ENCODE measurements at regions not wholly inside any gene's neighbourhood (a gene's known extent, or its start where the extent isn't known, plus 50 kb on each side); places are given as distances from the start of the nearest gene placed in this dataset.

DNA sequence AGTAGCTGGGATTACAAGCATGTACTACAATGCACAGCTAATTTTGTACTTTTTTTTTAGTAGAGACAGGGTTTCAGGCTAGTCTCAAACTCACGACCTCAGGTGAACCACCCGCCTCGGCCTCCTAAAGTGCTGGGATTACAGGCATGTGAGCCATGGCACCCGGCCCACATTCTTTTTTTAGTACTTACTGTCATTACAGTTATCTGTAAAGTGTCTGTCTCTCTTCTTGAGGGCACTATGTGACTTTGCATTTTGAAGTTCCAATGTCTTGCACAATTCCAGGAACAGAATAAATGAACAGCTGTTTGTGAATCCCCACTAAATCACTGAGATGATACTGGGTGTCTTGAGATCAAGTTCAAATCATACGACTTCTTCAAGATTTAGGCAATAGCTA is 1540.3 kb downstream of the CDH11 start:
- no peak overlapping the region for H3K4me3 ChIP-seq (replicated peaks; ENCODE audit: insufficient read depth, low read length)
- TF ChIP-seq POLR2AphosphoS5 (IDR thresholded peaks at IDR 0.05; ENCODE audit: low read depth) (no peak), CTCF (IDR thresholded peaks at IDR 0.05; ENCODE audit: insufficient read depth, low read length) (no peak), SPI1 (IDR thresholded peaks at IDR 0.05; ENCODE audit: borderline replicate concordance, low read depth) (no peak), REST (IDR thresholded peaks at IDR 0.05; ENCODE audit: insufficient replicate concordance, low read depth) (no peak), GABPA (IDR thresholded peaks at IDR 0.05; ENCODE audit: low read depth) (no peak)
- no peak for DNase-seq (ENCODE audit: low read depth in 1 of 2, low spot score in 1 of 2)
- no peaks in the 10 kb centered on the region for H3K27me3 ChIP-seq (ENCODE audit: insufficient read depth, poor library complexity, severe bottlenecking)
- H3K27ac ChIP-seq (replicated peaks): no peak overlapping the region

DNA sequence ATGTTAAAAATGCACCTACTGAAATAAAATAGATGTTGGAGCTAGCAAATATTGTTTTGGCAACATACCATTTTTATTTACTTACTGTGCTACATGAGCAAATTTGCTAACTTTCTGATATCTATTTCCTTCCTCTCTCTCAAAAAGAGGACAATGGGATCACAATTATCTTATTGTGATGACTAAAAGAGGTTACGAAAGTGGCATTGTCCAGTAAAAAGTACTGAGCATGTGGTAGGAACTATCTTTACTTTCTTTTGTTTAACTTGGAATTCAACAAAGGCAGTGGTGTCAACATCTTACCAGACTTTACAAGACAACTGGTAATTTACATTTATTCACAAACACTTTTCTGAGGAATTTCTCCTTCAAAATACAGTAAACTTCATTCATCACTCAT is 1542.6 kb upstream of the CDH8 start:
- Histone ChIP-seq H3K27ac (replicated peaks) (no peak overlapping the region), H3K27me3 (ENCODE audit: insufficient read depth, poor library complexity, severe bottlenecking) (no peaks in the 10 kb centered on the region), H3K4me3 (replicated peaks; ENCODE audit: insufficient read depth, low read length) (no peak overlapping the region)
- no peak for TF ChIP-seq SPI1 (IDR thresholded peaks at IDR 0.05; ENCODE audit: borderline replicate concordance, low read depth)
- TF ChIP-seq GABPA (IDR thresholded peaks at IDR 0.05; ENCODE audit: low read depth): no peak
- no peak for TF ChIP-seq POLR2AphosphoS5 (IDR thresholded peaks at IDR 0.05; ENCODE audit: low read depth)
- no peak for TF ChIP-seq REST (IDR thresholded peaks at IDR 0.05; ENCODE audit: insufficient replicate concordance, low read depth)
- no peak for TF ChIP-seq CTCF (IDR thresholded peaks at IDR 0.05; ENCODE audit: insufficient read depth, low read length)
- DNase-seq (ENCODE audit: low read depth in 1 of 2, low spot score in 1 of 2): no peak

GRCh38 chr16:63577891-63578290 is 1541.7 kb upstream of the CDH8 start:
- H3K27me3 ChIP-seq (ENCODE audit: insufficient read depth, poor library complexity, severe bottlenecking): no peaks in the 10 kb centered on the region
- DNase-seq (ENCODE audit: low read depth in 1 of 2, low spot score in 1 of 2): no peak
- no peak overlapping the region for H3K27ac ChIP-seq (replicated peaks)
- H3K4me3 ChIP-seq (replicated peaks; ENCODE audit: insufficient read depth, low read length): no peak overlapping the region
- no peak for TF ChIP-seq SPI1 (IDR thresholded peaks at IDR 0.05; ENCODE audit: borderline replicate concordance, low read depth)
- TF ChIP-seq REST (IDR thresholded peaks at IDR 0.05; ENCODE audit: insufficient replicate concordance, low read depth): no peak
- no peak for TF ChIP-seq POLR2AphosphoS5 (IDR thresholded peaks at IDR 0.05; ENCODE audit: low read depth)
- TF ChIP-seq GABPA (IDR thresholded peaks at IDR 0.05; ENCODE audit: low read depth): no peak
- no peak for TF ChIP-seq CTCF (IDR thresholded peaks at IDR 0.05; ENCODE audit: insufficient read depth, low read length)

All from HL-60 (cell line).